Neural cell (in vitro differentiated cells): ENCODE measurements at regions not wholly inside any gene's neighbourhood (a gene's known extent, or its start where the extent isn't known, plus 50 kb on each side); places are given as distances from the start of the nearest gene placed in this dataset.

ENCODE experiments used
- H2AFZ ChIP-seq: fragments of 200-600, 300-800 bp; sonication (generic), shearing (Covaris generic); 2 replicates; pipeline ENCODE4 v1.6.0; 2014; ENCODE audit warnings: low read depth, mild to moderate bottlenecking, antibody characterized with exemption, low read length, moderate library complexity
- H3F3A ChIP-seq: fragments of 200-600 bp; shearing (Covaris generic); 2 replicates; pipeline ENCODE4 v1.6.1; 2016; ENCODE audit warnings: mild to moderate bottlenecking, moderate library complexity, mixed read lengths, antibody characterized with exemption, low read length; ENCODE audit not compliant: insufficient read depth, poor library complexity, severe bottlenecking
- H3K27ac ChIP-seq: fragments of 200-600, 300-800 bp; sonication (generic), shearing (Covaris generic); 2 replicates; pipeline ENCODE4 v1.5.1; 2014; ENCODE audit warnings: mild to moderate bottlenecking, low read length, moderate library complexity
- H3K27me3 ChIP-seq: fragments of 300-800, 200-600 bp; sonication (generic), shearing (Covaris generic); 2 replicates; pipeline ENCODE4 v1.6.0; 2014; ENCODE audit warnings: mild to moderate bottlenecking, low read depth, low read length, moderate library complexity; ENCODE audit not compliant: insufficient read depth
- H3K36me3 ChIP-seq: fragments of 300-800, 200-600 bp; sonication (generic), shearing (Covaris generic); 2 replicates; pipeline ENCODE4 v1.5.1; 2014; ENCODE audit warnings: mild to moderate bottlenecking, antibody characterized with exemption, low read length, moderate library complexity; ENCODE audit not compliant: insufficient read depth
- H3K4me2 ChIP-seq: fragments of 300-800, 200-600 bp; sonication (generic), shearing (Covaris generic); 2 replicates; pipeline ENCODE4 v1.6.0; 2014; ENCODE audit warnings: mild to moderate bottlenecking, low read length
- H3K4me3 ChIP-seq: fragments of 300-800, 200-600 bp; sonication (generic), shearing (Covaris generic); 2 replicates; pipeline ENCODE4 v1.5.1; 2014; ENCODE audit warnings: mild to moderate bottlenecking, low read length, moderate library complexity
- H3K79me2 ChIP-seq: fragments of 200-600 bp; shearing (Covaris generic); replicated peaks from 2 replicates; pipeline ENCODE4 v1.6.0; 2014; ENCODE audit warnings: mild to moderate bottlenecking, low read length, moderate library complexity; ENCODE audit not compliant: insufficient read depth
- H3K9ac ChIP-seq: fragments of 300-800, 200-600 bp; sonication (generic), shearing (Covaris generic); 2 replicates; pipeline ENCODE4 v1.6.1; 2016; ENCODE audit warnings: mild to moderate bottlenecking, low read length, mixed read lengths
- H3K9me2 ChIP-seq: fragments of 200-600 bp; shearing (Covaris generic); 2 replicates; pipeline ENCODE4 v1.6.1; 2016; ENCODE audit warnings: mild to moderate bottlenecking, low read length, mixed read lengths; ENCODE audit not compliant: insufficient read depth
- H3K9me3 ChIP-seq: fragments of 200-600, 300-800 bp; sonication (generic), shearing (Covaris generic); 2 replicates; pipeline ENCODE4 v1.6.1; 2016; ENCODE audit warnings: mild to moderate bottlenecking, mixed run types, low read length, moderate library complexity, mixed read lengths
- H4K20me1 ChIP-seq: fragments of 200-600 bp; shearing (Covaris generic); 2 replicates; pipeline ENCODE4 v1.6.1; 2016; ENCODE audit warnings: mild to moderate bottlenecking, mixed run types; ENCODE audit not compliant: insufficient read depth
- CTCF ChIP-seq: fragments of 450-650 bp; IDR thresholded peaks from 2 replicates; pipeline ENCODE4 v1.5.1; 2014; ENCODE audit warnings: antibody characterized with exemption, mild to moderate bottlenecking, moderate library complexity; ENCODE audit not compliant: poor library complexity, severe bottlenecking
- EP300 ChIP-seq: fragments of 450-650 bp; conservative IDR thresholded peaks from 2 replicates; pipeline ENCODE4 v1.6.1; 2014; ENCODE audit warnings: antibody characterized with exemption, mild to moderate bottlenecking, moderate library complexity; ENCODE audit not compliant: poor library complexity, severe bottlenecking
- EZH2 ChIP-seq: fragments of 200-600, 300-800 bp; shearing (Covaris generic), sonication (generic); IDR thresholded peaks from 2 replicates; pipeline ENCODE4 v1.6.1; 2014; ENCODE audit warnings: antibody characterized with exemption, low read length, borderline replicate concordance, mild to moderate bottlenecking; ENCODE audit not compliant: insufficient read depth, poor library complexity, severe bottlenecking
- MXI1 ChIP-seq: fragments of 450-650 bp; conservative IDR thresholded peaks from 2 replicates; pipeline ENCODE4 v1.6.1; 2014; ENCODE audit warnings: antibody characterized with exemption, mild to moderate bottlenecking; ENCODE audit not compliant: poor library complexity, severe bottlenecking
- POLR2AphosphoS5 ChIP-seq: IDR thresholded peaks from 2 replicates; pipeline ENCODE4 v1.6.1; 2012
- RAD21 ChIP-seq: fragments of 450-650 bp; conservative IDR thresholded peaks from 2 replicates; pipeline ENCODE4 v1.6.1; 2014; ENCODE audit warnings: antibody characterized with exemption, mild to moderate bottlenecking, moderate library complexity
- REST ChIP-seq: IDR thresholded peaks from 2 replicates; pipeline ENCODE4 v1.6.1; 2012; ENCODE audit warnings: borderline replicate concordance
- SMC3 ChIP-seq: fragments of 450-650 bp; conservative IDR thresholded peaks from 2 replicates; pipeline ENCODE4 v1.6.1; 2014; ENCODE audit warnings: antibody characterized with exemption, mild to moderate bottlenecking, moderate library complexity; ENCODE audit not compliant: poor library complexity
- TAF1 ChIP-seq: IDR thresholded peaks from 2 replicates; pipeline ENCODE4 v1.6.1; 2012; ENCODE audit warnings: low read depth

DNA sequence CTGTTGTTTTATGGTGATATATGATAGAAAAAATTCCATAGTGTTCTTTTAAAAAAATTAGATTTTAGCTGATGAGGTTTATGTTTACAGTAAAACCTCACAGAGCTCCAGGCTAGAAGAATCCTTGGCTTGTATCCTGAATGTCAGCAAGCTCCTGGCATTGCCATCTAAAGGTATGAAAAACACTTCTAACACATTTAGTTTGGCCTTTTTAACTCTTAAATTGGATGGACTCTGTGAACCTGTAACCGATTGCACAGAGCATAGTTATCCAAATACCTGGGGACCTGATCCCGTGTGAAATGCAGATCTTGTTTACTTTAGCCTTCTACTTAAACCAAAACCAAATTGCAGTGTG, 241.1 kb upstream of the DCN start:
- Histone ChIP-seq H3F3A (no peaks in the 10 kb centered on the region), H3K27me3 (no peaks in the 10 kb centered on the region), H3K79me2 (no peaks in the 10 kb centered on the region), H3K9me3 (no peaks in the 10 kb centered on the region), H3K4me3 (no peak overlapping the region), H3K27ac (no peak overlapping the region), H3K9me2 (no peaks in the 10 kb centered on the region), H3K9ac (no peak overlapping the region), H4K20me1 (no peaks in the 10 kb centered on the region), H2AFZ (no peak overlapping the region), H3K4me2 (no peak overlapping the region), H3K36me3 (no peaks in the 10 kb centered on the region)
- TF ChIP-seq REST (no peak), RAD21 (no peak), EZH2 (no peak), EP300 (no peak), TAF1 (no peak), MXI1 (no peak), POLR2AphosphoS5 (no peak), SMC3 (no peak), CTCF (no peak)

GRCh38 chr12:91422811-91423692, 240.4 kb upstream of the DCN start:
- H3K9me2 ChIP-seq, result no peaks in the 10 kb centered on the region
- no peaks in the 10 kb centered on the region for H3K9me3 ChIP-seq
- TF ChIP-seq CTCF (no peak), RAD21 (no peak), POLR2AphosphoS5 (no peak), REST (no peak), MXI1 (no peak), EP300 (no peak), SMC3 (no peak), TAF1 (no peak), EZH2 (no peak)
- no peak overlapping the region for H2AFZ ChIP-seq
- no peaks in the 10 kb centered on the region for H3K36me3 ChIP-seq
- H4K20me1 ChIP-seq, result no peaks in the 10 kb centered on the region
- H3K27ac ChIP-seq, result no peak overlapping the region
- H3K4me3 ChIP-seq, result no peak overlapping the region
- no peak overlapping the region for H3K9ac ChIP-seq
- no peaks in the 10 kb centered on the region for H3K79me2 ChIP-seq
- H3F3A ChIP-seq, result no peaks in the 10 kb centered on the region
- H3K27me3 ChIP-seq, result no peaks in the 10 kb centered on the region
- H3K4me2 ChIP-seq, result no peak overlapping the region
